ENCODE measurements at regions not wholly inside any gene's neighbourhood (a gene's known extent, or its start where the extent isn't known, plus 50 kb on each side); places are given as distances from the start of the nearest gene placed in this dataset.

DNA sequence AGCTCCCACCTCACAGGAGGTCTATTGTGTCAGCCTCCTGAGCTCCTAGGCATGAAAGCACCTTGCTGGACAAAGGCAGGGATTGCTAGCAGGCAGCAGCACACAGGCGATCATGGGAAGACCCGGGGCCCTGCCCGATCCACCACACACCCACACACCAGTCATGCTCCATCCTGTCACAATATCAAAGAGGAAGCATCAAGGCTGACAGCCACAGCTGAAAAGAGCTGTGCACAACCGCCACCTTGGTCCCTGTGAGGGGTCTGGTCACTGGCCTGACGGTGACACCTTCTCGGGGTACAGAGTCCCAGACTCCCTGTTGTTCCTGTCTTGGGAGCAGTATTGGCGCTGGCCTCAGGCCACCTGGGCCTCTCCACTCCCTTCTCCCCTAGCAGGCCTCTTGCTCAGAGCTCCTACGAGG, 89.7 kb upstream of the RET start:
- Histone ChIP-seq H4K20me1 (ENCODE audit: control insufficient read depth, extremely low read depth, insufficient read depth, low read length) (no peaks in the 10 kb centered on the region), H3K9me3 (ENCODE audit: control insufficient read depth, insufficient read depth, low read depth, low read length) (no peaks in the 10 kb centered on the region), H3K27me3 (ENCODE audit: control insufficient read depth, insufficient read depth, low read length) (no peaks in the 10 kb centered on the region), H3K27ac (ENCODE audit: insufficient read depth, low read length) (no peak overlapping the region), H3K36me3 (ENCODE audit: control insufficient read depth, insufficient read depth, low read length) (no peaks in the 10 kb centered on the region), H3K4me1 (ENCODE audit: control insufficient read depth, extremely low read depth, insufficient read depth, low read length) (no peaks in the 10 kb centered on the region), H3K79me2 (ENCODE audit: control insufficient read depth, insufficient read depth, low read length) (no peaks in the 10 kb centered on the region), H2AFZ (ENCODE audit: low read length) (no peak overlapping the region), H3K9ac (ENCODE audit: insufficient read depth, low read length) (no peak overlapping the region), H3K4me3 (replicated peaks in 1 of 4; ENCODE audit: control extremely low read depth in 1 of 4, insufficient read depth in 1 of 4, low read depth in 3 of 4, low read length in 4 of 4) (no peak overlapping the region), H3K4me2 (ENCODE audit: extremely low read depth, insufficient read depth, low read length) (no peak overlapping the region)
- no peak for DNase-seq (ENCODE audit: low read depth in 2 of 2)
- TF ChIP-seq CTCF (conservative IDR thresholded peaks at IDR 0.05 in 1 of 2, IDR thresholded peaks at IDR 0.05 in 1 of 2; ENCODE audit: low read depth in 1 of 2, low read length in 2 of 2) (no peak), EZH2 (IDR thresholded peaks at IDR 0.05; ENCODE audit: low read length, missing control alignments) (no peak)

DNA sequence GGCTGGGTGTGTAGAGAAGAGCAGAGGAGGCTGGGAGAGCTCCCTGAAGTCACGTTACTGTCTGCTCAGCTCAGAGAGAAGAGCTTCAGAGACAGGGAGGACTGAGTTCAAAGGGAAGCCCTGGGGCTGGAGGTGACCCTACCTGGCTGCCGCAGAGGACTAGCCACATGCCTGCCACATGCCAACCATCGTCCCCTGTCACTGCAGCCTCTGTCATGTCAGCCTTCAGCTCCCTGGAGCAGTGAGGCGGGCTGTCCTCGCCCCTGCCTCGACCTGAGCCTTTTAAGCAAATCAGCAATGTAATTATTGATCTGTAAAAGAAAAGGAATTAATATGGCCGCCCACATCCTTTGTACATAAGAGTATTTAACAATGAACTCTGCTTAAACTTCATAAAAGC, 89.3 kb upstream of the RET start:
- H4K20me1 ChIP-seq (ENCODE audit: control insufficient read depth, extremely low read depth, insufficient read depth, low read length): no peaks in the 10 kb centered on the region

GRCh38 chr10:42988069-42988468, 88.8 kb upstream of the RET start:
- H3K36me3 ChIP-seq (ENCODE audit: control insufficient read depth, insufficient read depth, low read length): no peaks in the 10 kb centered on the region
- no peaks in the 10 kb centered on the region for H3K9me3 ChIP-seq (ENCODE audit: control insufficient read depth, insufficient read depth, low read depth, low read length)
- no peaks in the 10 kb centered on the region for H3K79me2 ChIP-seq (ENCODE audit: control insufficient read depth, insufficient read depth, low read length)
- no peak overlapping the region for H3K4me3 ChIP-seq (replicated peaks in 1 of 4; ENCODE audit: control extremely low read depth in 1 of 4, insufficient read depth in 1 of 4, low read depth in 3 of 4, low read length in 4 of 4)
- H3K4me2 ChIP-seq (ENCODE audit: extremely low read depth, insufficient read depth, low read length): no peak overlapping the region
- no peaks in the 10 kb centered on the region for H3K4me1 ChIP-seq (ENCODE audit: control insufficient read depth, extremely low read depth, insufficient read depth, low read length)
- H2AFZ ChIP-seq (ENCODE audit: low read length): no peak overlapping the region
- H4K20me1 ChIP-seq (ENCODE audit: control insufficient read depth, extremely low read depth, insufficient read depth, low read length): no peaks in the 10 kb centered on the region
- TF ChIP-seq EZH2 (IDR thresholded peaks at IDR 0.05; ENCODE audit: low read length, missing control alignments) (no peak), CTCF (conservative IDR thresholded peaks at IDR 0.05 in 1 of 2, IDR thresholded peaks at IDR 0.05 in 1 of 2; ENCODE audit: low read depth in 1 of 2, low read length in 2 of 2) (no peak)
- no peaks in the 10 kb centered on the region for H3K27me3 ChIP-seq (ENCODE audit: control insufficient read depth, insufficient read depth, low read length)
- no peak overlapping the region for H3K9ac ChIP-seq (ENCODE audit: insufficient read depth, low read length)
- DNase-seq (ENCODE audit: low read depth in 2 of 2): no peak
- no peak overlapping the region for H3K27ac ChIP-seq (ENCODE audit: insufficient read depth, low read length)

More for the DNA sequence above, 89.3 kb upstream of the RET start:
- Histone ChIP-seq H3K9ac (ENCODE audit: insufficient read depth, low read length) (no peak overlapping the region), H3K27me3 (ENCODE audit: control insufficient read depth, insufficient read depth, low read length) (no peaks in the 10 kb centered on the region), H3K36me3 (ENCODE audit: control insufficient read depth, insufficient read depth, low read length) (no peaks in the 10 kb centered on the region), H3K4me3 (replicated peaks in 1 of 4; ENCODE audit: control extremely low read depth in 1 of 4, insufficient read depth in 1 of 4, low read depth in 3 of 4, low read length in 4 of 4) (no peak overlapping the region), H3K79me2 (ENCODE audit: control insufficient read depth, insufficient read depth, low read length) (no peaks in the 10 kb centered on the region), H3K9me3 (ENCODE audit: control insufficient read depth, insufficient read depth, low read depth, low read length) (no peaks in the 10 kb centered on the region), H3K27ac (ENCODE audit: insufficient read depth, low read length) (no peak overlapping the region), H3K4me2 (ENCODE audit: extremely low read depth, insufficient read depth, low read length) (no peak overlapping the region), H3K4me1 (ENCODE audit: control insufficient read depth, extremely low read depth, insufficient read depth, low read length) (no peaks in the 10 kb centered on the region), H2AFZ (ENCODE audit: low read length) (no peak overlapping the region)
- no peak for DNase-seq (ENCODE audit: low read depth in 2 of 2)
- TF ChIP-seq EZH2 (IDR thresholded peaks at IDR 0.05; ENCODE audit: low read length, missing control alignments) (no peak), CTCF (conservative IDR thresholded peaks at IDR 0.05 in 1 of 2, IDR thresholded peaks at IDR 0.05 in 1 of 2; ENCODE audit: low read depth in 1 of 2, low read length in 2 of 2) (no peak)
